ENCODE measurements at regions not wholly inside any gene's neighbourhood (a gene's known extent, or its start where the extent isn't known, plus 50 kb on each side); places are given as distances from the start of the nearest gene placed in this dataset.
"Not testable (repeated sequence)": the region's sequence is repeated elsewhere in the genome, so short reads cannot be mapped to it uniquely, and the experiment has no call there.

DNA sequence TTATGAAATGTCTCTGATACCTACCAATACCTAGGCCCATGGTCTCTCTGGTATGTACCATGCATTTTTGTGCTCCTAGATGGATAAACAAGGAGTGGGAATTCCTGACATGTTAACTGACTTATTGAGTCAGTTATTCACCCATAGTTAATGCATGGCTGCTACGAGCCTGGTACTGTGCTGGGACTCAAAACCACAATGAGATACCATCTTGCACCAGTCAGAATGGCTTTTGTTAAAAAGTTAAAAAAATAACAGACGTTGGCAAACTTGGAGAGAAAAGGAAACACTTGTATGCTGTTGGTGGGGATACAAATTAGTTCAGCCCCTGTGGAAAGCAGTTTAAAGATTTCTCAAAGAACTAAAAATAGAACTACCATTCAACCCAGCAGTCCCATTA, 293.8 kb downstream of the OSTF1 start:
- no peak overlapping the region for H3K4me3 ChIP-seq (IDR thresholded peaks at IDR 0.05; ENCODE audit: insufficient read depth, low read depth, low read length)
- no peak for TF ChIP-seq CTCF (conservative IDR thresholded peaks at IDR 0.05; ENCODE audit: low read depth, low read length)
- H4K20me1 ChIP-seq (ENCODE audit: insufficient read depth): no peaks in the 10 kb centered on the region
- H3K9ac ChIP-seq: no peak overlapping the region
- H3K36me3 ChIP-seq (ENCODE audit: insufficient read depth): no peaks in the 10 kb centered on the region
- no peaks in the 10 kb centered on the region for H3K79me2 ChIP-seq (ENCODE audit: insufficient read depth, low read depth)
- no peak overlapping the region for H3K27ac ChIP-seq
- no peak overlapping the region for H3K4me2 ChIP-seq
- H3K4me1 ChIP-seq (ENCODE audit: low read depth, poor library complexity, severe bottlenecking): no peaks in the 10 kb centered on the region
- no peak overlapping the region for H2AFZ ChIP-seq (ENCODE audit: low read depth)
- no peaks in the 10 kb centered on the region for H3K27me3 ChIP-seq (ENCODE audit: insufficient read depth, low read depth)

DNA sequence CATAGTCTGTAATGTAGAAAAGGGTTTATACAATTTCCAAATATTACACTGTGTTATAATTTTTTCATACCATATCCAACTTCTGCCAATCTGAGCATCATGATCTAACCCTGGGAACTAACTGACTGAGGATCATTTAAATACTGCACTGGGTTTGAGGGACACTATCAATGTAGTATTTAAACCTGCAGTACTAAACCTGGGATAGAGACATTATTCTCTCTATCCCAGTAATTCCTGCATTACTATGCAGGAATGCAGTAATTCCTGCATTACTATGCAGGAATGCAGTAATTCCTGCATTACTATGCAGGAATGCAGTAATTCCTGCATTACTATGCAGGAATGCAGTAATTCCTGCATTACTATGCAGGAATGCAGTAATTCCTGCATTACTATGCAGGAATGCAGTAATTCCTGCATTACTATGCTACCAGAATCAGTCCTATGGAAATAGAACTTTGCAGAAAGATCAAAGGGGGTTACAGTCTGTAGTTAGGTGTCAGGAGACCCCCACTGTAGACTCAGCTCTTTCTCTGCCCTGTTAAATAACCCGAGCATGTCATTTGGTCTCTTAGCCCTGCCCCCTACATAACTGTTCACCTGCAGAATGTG, 295.2 kb downstream of the OSTF1 start:
- not testable (repeated sequence) for H4K20me1 ChIP-seq (ENCODE audit: insufficient read depth); H3K4me1 ChIP-seq (ENCODE audit: low read depth, poor library complexity, severe bottlenecking); H3K79me2 ChIP-seq (ENCODE audit: insufficient read depth, low read depth); H3K27me3 ChIP-seq (ENCODE audit: insufficient read depth, low read depth); H3K9ac ChIP-seq; H3K36me3 ChIP-seq (ENCODE audit: insufficient read depth); H3K4me3 ChIP-seq (IDR thresholded peaks at IDR 0.05; ENCODE audit: insufficient read depth, low read depth, low read length); H3K27ac ChIP-seq; H3K4me2 ChIP-seq; H2AFZ ChIP-seq (ENCODE audit: low read depth)

- Histone ChIP-seq H3K36me3 (ENCODE audit: insufficient read depth) (no peaks in the 10 kb centered on the region), H3K4me3 (IDR thresholded peaks at IDR 0.05; ENCODE audit: insufficient read depth, low read depth, low read length) (no peak overlapping the region), H2AFZ (ENCODE audit: low read depth) (no peak overlapping the region), H3K79me2 (ENCODE audit: insufficient read depth, low read depth) (no peaks in the 10 kb centered on the region), H3K27me3 (ENCODE audit: insufficient read depth, low read depth) (no peaks in the 10 kb centered on the region), H3K4me2 (no peak overlapping the region), H3K4me1 (ENCODE audit: low read depth, poor library complexity, severe bottlenecking) (no peaks in the 10 kb centered on the region), H3K9ac (no peak overlapping the region), H3K27ac (no peak overlapping the region), H4K20me1 (ENCODE audit: insufficient read depth) (no peaks in the 10 kb centered on the region)
- TF ChIP-seq CTCF (conservative IDR thresholded peaks at IDR 0.05; ENCODE audit: low read depth, low read length): no peak
Observed at GRCh38 chr9:75385236-75385635, 296.9 kb downstream of the OSTF1 start.

GRCh38 chr9:75389101-75389500, 300.8 kb downstream of the OSTF1 start:
- TF ChIP-seq CTCF (conservative IDR thresholded peaks at IDR 0.05; ENCODE audit: low read depth, low read length): no peak
- H3K4me1 ChIP-seq (ENCODE audit: low read depth, poor library complexity, severe bottlenecking): no peaks in the 10 kb centered on the region
- H2AFZ ChIP-seq (ENCODE audit: low read depth): no peak overlapping the region
- no peaks in the 10 kb centered on the region for H3K36me3 ChIP-seq (ENCODE audit: insufficient read depth)
- no peak overlapping the region for H3K4me2 ChIP-seq
- no peak overlapping the region for H3K9ac ChIP-seq
- no peak overlapping the region for H3K4me3 ChIP-seq (IDR thresholded peaks at IDR 0.05; ENCODE audit: insufficient read depth, low read depth, low read length)
- no peak overlapping the region for H3K27ac ChIP-seq
- no peaks in the 10 kb centered on the region for H3K27me3 ChIP-seq (ENCODE audit: insufficient read depth, low read depth)
- no peaks in the 10 kb centered on the region for H3K79me2 ChIP-seq (ENCODE audit: insufficient read depth, low read depth)
- no peaks in the 10 kb centered on the region for H4K20me1 ChIP-seq (ENCODE audit: insufficient read depth)

- H3K4me1 ChIP-seq (ENCODE audit: low read depth, poor library complexity, severe bottlenecking): no peaks in the 10 kb centered on the region
- H3K4me2 ChIP-seq: no peak overlapping the region
- no peak overlapping the region for H3K4me3 ChIP-seq (IDR thresholded peaks at IDR 0.05; ENCODE audit: insufficient read depth, low read depth, low read length)
- H3K27ac ChIP-seq: no peak overlapping the region
- TF ChIP-seq CTCF (conservative IDR thresholded peaks at IDR 0.05; ENCODE audit: low read depth, low read length): no peak
- H3K79me2 ChIP-seq (ENCODE audit: insufficient read depth, low read depth): no peaks in the 10 kb centered on the region
- H2AFZ ChIP-seq (ENCODE audit: low read depth): no peak overlapping the region
- H3K9ac ChIP-seq: no peak overlapping the region
- H4K20me1 ChIP-seq (ENCODE audit: insufficient read depth): no peaks in the 10 kb centered on the region
- H3K27me3 ChIP-seq (ENCODE audit: insufficient read depth, low read depth): no peaks in the 10 kb centered on the region
- no peaks in the 10 kb centered on the region for H3K36me3 ChIP-seq (ENCODE audit: insufficient read depth)
Observed at GRCh38 chr9:75390951-75391350, 302.6 kb downstream of the OSTF1 start.
